K562 (cell line): ENCODE measurements at regions not wholly inside any gene's neighbourhood (a gene's known extent, or its start where the extent isn't known, plus 50 kb on each side); places are given as distances from the start of the nearest gene placed in this dataset.

Experiments
- ATAC-seq: fragments of 200-7000 bp; cut with Tn5 transposase; 3 replicates; pipeline ENCODE4 v1.9.1; 2020; ENCODE audit warnings: moderate library complexity
- BruUV-seq: library from RNA; stranded (reverse); fragments of 400-500 nt; replicated peaks from 2 replicates; lab custom pipeline; 2021; lab: Mats Ljungman, UMichigan
- CTCF ChIA-PET: fragments of 300-600 bp; formaldehyde crosslinking; extraction: SDS; loops from one replicate; lab custom pipeline; 2021; ENCODE audit warnings: low intra/inter-chr PET ratio; lab: Yijun Ruan, JAX
- POLR2A ChIA-PET: fragments of 300-600, 350-650 bp; sonication (Branson Sonifier 250); formaldehyde crosslinking; extraction: SDS; loops from one replicate; lab custom pipeline; 2021; ENCODE audit warnings: antibody characterized with exemption, inconsistent platforms; lab: Yijun Ruan, JAX
- DNase-seq, 4 experiments: peaks; one replicate each; pipeline versions ENCODE4 v3.0.0 to v3.0.0-alpha.2; 2011 to 2018; ENCODE audit warnings: low spot score in 3 of 4, mixed read lengths in 3 of 4; ENCODE audit errors: extremely low read depth in 1 of 4
- FAIRE-seq: peaks from 2 replicates; lab custom pipeline; 2011; peaks lifted over from hg19 to GRCh38; lab: Jason Lieb, UNC
- H2AFZ ChIP-seq: 2 replicates; pipeline ENCODE4 v1.6.0; 2011; ENCODE audit warnings: low read depth, low read length, control low read depth, inconsistent platforms
- H3K27ac ChIP-seq: fragments of 200-600 bp; 3 replicates; pipeline ENCODE4 v1.8.0; 2011; ENCODE audit warnings: low read depth, mild to moderate bottlenecking, control low read depth, inconsistent platforms, low read length, moderate library complexity, mixed read lengths; ENCODE audit errors: extremely low read depth
- H3K27me3 ChIP-seq, 2 experiments: fragments of 300-600 bp in 1 of 2; 2 replicates in 1 of 2; 3 replicates in 1 of 2; pipeline versions ENCODE4 v1.6.0 to v1.8.0; 2011; ENCODE audit warnings: inconsistent platforms in 2 of 2, low read length in 2 of 2, mild to moderate bottlenecking in 1 of 2, mixed read lengths in 1 of 2, moderate library complexity in 1 of 2; ENCODE audit not compliant: control insufficient read depth in 2 of 2, insufficient read depth in 2 of 2
- H3K36me3 ChIP-seq: fragments of 300-600 bp; 3 replicates; pipeline ENCODE4 v1.8.0; 2011; ENCODE audit warnings: mild to moderate bottlenecking, low read length, inconsistent platforms; ENCODE audit not compliant: control insufficient read depth, insufficient read depth
- H3K4me1 ChIP-seq, 2 experiments: fragments of 200-600 bp in 1 of 2; replicated peaks in 1 of 2; 2 replicates in 1 of 2; 3 replicates in 1 of 2; pipeline versions ENCODE4 v1.5.1 to v1.8.0; 2011; ENCODE audit warnings: inconsistent platforms in 2 of 2, low read length in 2 of 2, mild to moderate bottlenecking in 1 of 2, mixed read lengths in 1 of 2, moderate library complexity in 1 of 2; ENCODE audit not compliant: control insufficient read depth in 2 of 2, insufficient read depth in 2 of 2
- H3K4me2 ChIP-seq: 2 replicates; pipeline ENCODE4 v1.6.1; 2011; ENCODE audit warnings: low read length, control low read depth, inconsistent platforms, mixed read lengths; ENCODE audit not compliant: insufficient read depth
- H3K4me3 ChIP-seq: fragments of 200-600 bp; sonication (generic), shearing (Covaris generic); 2 replicates; pipeline ENCODE4 v1.5.1; 2016; ENCODE audit warnings: control low read depth, inconsistent platforms
- H3K79me2 ChIP-seq: fragments of 200-600 bp; 3 replicates; pipeline ENCODE4 v1.8.0; 2011; ENCODE audit warnings: low read length, inconsistent platforms; ENCODE audit not compliant: control insufficient read depth, insufficient read depth
- H3K9ac ChIP-seq, 2 experiments: 2 replicates each; pipeline versions ENCODE4 v1.6.0 to v1.6.1; 2011; ENCODE audit warnings: low read depth in 2 of 2, low read length in 2 of 2, control low read depth in 1 of 2, inconsistent platforms in 1 of 2, mild to moderate bottlenecking in 1 of 2, mixed read lengths in 1 of 2; ENCODE audit not compliant: insufficient read depth in 1 of 2
- H3K9me1 ChIP-seq: one replicate; pipeline ENCODE4 v1.6.0; 2011; ENCODE audit warnings: inconsistent platforms, mild to moderate bottlenecking, low read length, moderate library complexity; ENCODE audit not compliant: control insufficient read depth, insufficient read depth
- H3K9me3 ChIP-seq: replicated peaks from 2 replicates; pipeline ENCODE4 v1.5.1; 2011; ENCODE audit warnings: low read depth, low read length, inconsistent platforms; ENCODE audit not compliant: control insufficient read depth, insufficient read depth
- H4K20me1 ChIP-seq: replicated peaks from 2 replicates; pipeline ENCODE4 v1.6.1; 2011; ENCODE audit warnings: low read length, inconsistent platforms, mixed read lengths; ENCODE audit not compliant: control insufficient read depth, insufficient read depth
- ARID1B ChIP-seq: fragments of 450-650 bp; IDR thresholded peaks from 2 replicates; pipeline ENCODE4 v1.6.1; 2016; ENCODE audit warnings: antibody characterized with exemption, mild to moderate bottlenecking, inconsistent platforms
- ELK3 ChIP-seq: fragments of 450-650 bp; formaldehyde crosslinking; IDR thresholded peaks from 2 replicates; pipeline ENCODE4 v1.4.0; 2020; ENCODE audit warnings: mild to moderate bottlenecking
- FOSL1 ChIP-seq: fragments of 200-800 bp; sonication (Bioruptor generic); conservative IDR thresholded peaks from 2 replicates; pipeline ENCODE4 v1.6.1; 2016; ENCODE audit warnings: missing genetic modification characterization, missing compliant biosample characterization
- JUN ChIP-seq, 2 experiments: sonication (generic) in 1 of 2; formaldehyde crosslinking in 1 of 2; IDR thresholded peaks; 2 replicates each; pipeline versions ENCODE4 v1.6.1 to v1.8.0; 2012 to 2022; ENCODE audit warnings: borderline replicate concordance in 2 of 2, mild to moderate bottlenecking in 2 of 2, improper control_type of control experiment in 1 of 2, low read depth in 1 of 2, low read length in 1 of 2, missing genetic modification reagents in 1 of 2
- JUND ChIP-seq, 2 experiments: IDR thresholded peaks; 2 replicates in 1 of 2; 3 replicates in 1 of 2; pipeline ENCODE4 v1.6.1; 2011; ENCODE audit warnings: borderline replicate concordance in 2 of 2, low read depth in 2 of 2, low read length in 2 of 2, improper control_type of control experiment in 1 of 2, missing biosample characterization in 1 of 2, missing genetic modification characterization in 1 of 2, missing genetic modification reagents in 1 of 2
- OTX1 ChIP-seq: fragments of 450-650 bp; formaldehyde crosslinking; IDR thresholded peaks from 2 replicates; pipeline ENCODE4 v1.4.0; 2022; ENCODE audit warnings: mild to moderate bottlenecking
- RAD21 ChIP-seq, 2 experiments: fragments of 250-450 bp in 1 of 2; fragments of 450-650 bp in 1 of 2; sonication (Bioruptor Pico) in 1 of 2; formaldehyde crosslinking in 1 of 2; IDR thresholded peaks in 1 of 2; conservative IDR thresholded peaks in 1 of 2; 2 replicates each; pipeline versions ENCODE4 v1.4.0 to v1.8.0; 2020 to 2022; ENCODE audit warnings: mild to moderate bottlenecking in 2 of 2, moderate library complexity in 1 of 2
- RBM22 ChIP-seq: fragments of 200-400 bp; formaldehyde crosslinking; IDR thresholded peaks from 2 replicates; pipeline ENCODE4 v1.6.1; 2018; ENCODE audit warnings: low read length, low read depth; ENCODE audit not compliant: poor library complexity, severe bottlenecking
- SMARCE1 ChIP-seq: fragments of 450-650 bp; IDR thresholded peaks from 2 replicates; pipeline ENCODE4 v1.7.1; 2016; ENCODE audit warnings: mild to moderate bottlenecking
- SOX6 ChIP-seq: fragments of 450-650 bp; IDR thresholded peaks from 2 replicates; pipeline ENCODE4 v1.6.1; 2014; ENCODE audit warnings: mild to moderate bottlenecking
- ZBTB26 ChIP-seq: fragments of 450-650 bp; formaldehyde crosslinking; IDR thresholded peaks from 2 replicates; pipeline ENCODE4 v1.4.0; 2022; ENCODE audit warnings: missing genetic modification characterization
- WGBS: fragments of 100-300 bp; shearing (Covaris generic); methylation state at CpG from one replicate; pipeline ENCODE4 v1.1.6; 2016; ENCODE audit warnings: low coverage, mixed read lengths; ENCODE audit not compliant: insufficient coverage; ENCODE audit errors: missing lambda C conversion rate; 5-methylcytosine and 5-hydroxymethylcytosine counted together
- in situ Hi-C: fragments of 300-500 bp; cut with MboI; formaldehyde crosslinking; loops from 4 replicates; pipeline ENCODE4 v1.15.0; 2018; ENCODE audit warnings: inconsistent platforms, mixed read lengths
- intact Hi-C: fragments of 100-400 bp; cut with micrococcal nuclease; formaldehyde crosslinking; loops from 2 replicates; pipeline ENCODE4 v1.14.2; 2022

- no peak overlapping the region for H3K27ac ChIP-seq
- POLR2A ChIA-PET, result no interaction called here
- peaks cover 0 to 6% of the 10 kb centered on the region in 2 experiments; a peak in 2 of 5 replicates for H3K27me3 ChIP-seq
- no peaks in the 10 kb centered on the region for H3K9me1 ChIP-seq
- H3K4me2 ChIP-seq, result no peak overlapping the region
- H3K79me2 ChIP-seq, result no peaks in the 10 kb centered on the region
- TF ChIP-seq RBM22, result no peak
- no peak overlapping the region for H3K4me3 ChIP-seq
- 5% methylated on average over 4 of the region's 4 CpGs for WGBS
- no peaks in the 10 kb centered on the region for H4K20me1 ChIP-seq
- in situ Hi-C loops (no loop called here), intact Hi-C loops (no loop called here)
- H3K9me3 ChIP-seq, result no peaks in the 10 kb centered on the region
- FAIRE-seq (no peak), ATAC-seq (no peak), DNase-seq (no peak)
- no peaks in the 10 kb centered on the region for H3K36me3 ChIP-seq
- CTCF ChIA-PET, result no interaction called here
- H3K9ac ChIP-seq, result no peak overlapping the region
- no TSS peak for BruUV-seq
- H3K4me1 ChIP-seq, result no peaks in the 10 kb centered on the region
- no peak overlapping the region for H2AFZ ChIP-seq
Observed at GRCh38 chr1:87472716-87473115, 144.0 kb downstream of the LMO4 start.

- Histone ChIP-seq H4K20me1 (no peaks in the 10 kb centered on the region), H3K79me2 (no peaks in the 10 kb centered on the region), H3K27ac (no peak overlapping the region), H3K9me1 (no peaks in the 10 kb centered on the region), H3K9ac (no peak overlapping the region), H3K9me3 (no peaks in the 10 kb centered on the region), H3K4me1 (no peaks in the 10 kb centered on the region), H3K4me2 (no peak overlapping the region), H3K36me3 (no peaks in the 10 kb centered on the region), H2AFZ (no peak overlapping the region), H3K4me3 (no peak overlapping the region), H3K27me3 (peaks cover 0 to 6% of the 10 kb centered on the region in 2 experiments; a peak in 2 of 5 replicates)
- ChIA-PET CTCF (no interaction called here), POLR2A (no interaction called here)
- in situ Hi-C loops, result no loop called here
- peak in 1 of 4 experiments; percentile 9 for DNase-seq
- no peak for ATAC-seq
- 2% methylated on average over 2 of the region's 2 CpGs for WGBS
- BruUV-seq, result no TSS peak
- FAIRE-seq, result no peak
- intact Hi-C loops, result no loop called here
- TF ChIP-seq SMARCE1 (peak; percentile 48; the same call in 1 of the 2 replicates), ZBTB26 (CRISPR knock-in tag) (no peak), ARID1B (0 out of 2 replicates have a peak, but pooled peaks have one; percentile 28), JUND (IDR thresholded peaks at IDR 0.05; ENCODE audit: borderline replicate concordance, low read depth, low read length) (peak; percentile 85), JUND (tag; IDR thresholded peaks at IDR 0.05; ENCODE audit: borderline replicate concordance, low read depth, low read length) (peak; percentile 84; the same call in 2 of the 3 replicates), SOX6 (0 out of 2 replicates have a peak, but pooled peaks have one; percentile 36), ELK3 (CRISPR knock-in tag) (no peak), OTX1 (CRISPR knock-in tag) (no peak), RAD21 (CRISPR knock-in tag; conservative IDR thresholded peaks at IDR 0.05 in 1 of 2, IDR thresholded peaks at IDR 0.05 in 1 of 2) (no peak), JUN (IDR thresholded peaks at IDR 0.05; ENCODE audit: borderline replicate concordance, low read depth, low read length) (0 out of 2 replicates have a peak, but pooled peaks have one; percentile 68), JUN (CRISPR knock-in tag; IDR thresholded peaks at IDR 0.05; ENCODE audit: borderline replicate concordance) (no peak), FOSL1 (peak; percentile 90)
Observed at GRCh38 chr1:87473203-87473661, 144.6 kb downstream of the LMO4 start.
